ENCODE measurements at regions not wholly inside any gene's neighbourhood (a gene's known extent, or its start where the extent isn't known, plus 50 kb on each side); places are given as distances from the start of the nearest gene placed in this dataset.

- TF ChIP-seq MXI1 (conservative IDR thresholded peaks at IDR 0.05; ENCODE audit: poor library complexity, severe bottlenecking) (no peak), POLR2AphosphoS5 (IDR thresholded peaks at IDR 0.05) (no peak), CTCF (IDR thresholded peaks at IDR 0.05; ENCODE audit: poor library complexity, severe bottlenecking) (no peak), REST (IDR thresholded peaks at IDR 0.05; ENCODE audit: borderline replicate concordance) (no peak), TAF1 (IDR thresholded peaks at IDR 0.05; ENCODE audit: low read depth) (no peak), EZH2 (IDR thresholded peaks at IDR 0.05; ENCODE audit: borderline replicate concordance, insufficient read depth, low read length, poor library complexity, severe bottlenecking) (no peak), SMC3 (conservative IDR thresholded peaks at IDR 0.05; ENCODE audit: poor library complexity) (no peak), RAD21 (conservative IDR thresholded peaks at IDR 0.05) (no peak), EP300 (conservative IDR thresholded peaks at IDR 0.05; ENCODE audit: poor library complexity, severe bottlenecking) (no peak)
- no peak overlapping the region for H3K9ac ChIP-seq (ENCODE audit: low read length)
- H3K4me3 ChIP-seq (ENCODE audit: low read length): no peak overlapping the region
- H3K9me3 ChIP-seq (ENCODE audit: low read length): no peaks in the 10 kb centered on the region
- H4K20me1 ChIP-seq (ENCODE audit: insufficient read depth): no peaks in the 10 kb centered on the region
- no peak overlapping the region for H3K27ac ChIP-seq (ENCODE audit: low read length)
- H3K36me3 ChIP-seq (ENCODE audit: insufficient read depth, low read length): no peaks in the 10 kb centered on the region
- no peaks in the 10 kb centered on the region for H3F3A ChIP-seq (ENCODE audit: insufficient read depth, low read length, poor library complexity, severe bottlenecking)
- no peaks in the 10 kb centered on the region for H3K79me2 ChIP-seq (replicated peaks; ENCODE audit: insufficient read depth, low read length)
- H3K9me2 ChIP-seq (ENCODE audit: insufficient read depth, low read length): no peaks in the 10 kb centered on the region
- no peaks in the 10 kb centered on the region for H3K27me3 ChIP-seq (ENCODE audit: insufficient read depth, low read depth, low read length)
- no peak overlapping the region for H3K4me2 ChIP-seq (ENCODE audit: low read length)
- no peak overlapping the region for H2AFZ ChIP-seq (ENCODE audit: low read depth, low read length)
Measured at GRCh38 chr9:126236273-126236672, 90.4 kb upstream of the MVB12B start.

- Histone ChIP-seq H3K4me2 (ENCODE audit: low read length) (no peak overlapping the region), H3F3A (ENCODE audit: insufficient read depth, low read length, poor library complexity, severe bottlenecking) (no peaks in the 10 kb centered on the region), H3K9me3 (ENCODE audit: low read length) (no peaks in the 10 kb centered on the region), H3K9me2 (ENCODE audit: insufficient read depth, low read length) (no peaks in the 10 kb centered on the region), H3K9ac (ENCODE audit: low read length) (no peak overlapping the region), H3K79me2 (replicated peaks; ENCODE audit: insufficient read depth, low read length) (no peaks in the 10 kb centered on the region), H3K27me3 (ENCODE audit: insufficient read depth, low read depth, low read length) (no peaks in the 10 kb centered on the region), H4K20me1 (ENCODE audit: insufficient read depth) (no peaks in the 10 kb centered on the region), H3K27ac (ENCODE audit: low read length) (no peak overlapping the region), H2AFZ (ENCODE audit: low read depth, low read length) (no peak overlapping the region), H3K4me3 (ENCODE audit: low read length) (no peak overlapping the region), H3K36me3 (ENCODE audit: insufficient read depth, low read length) (no peaks in the 10 kb centered on the region)
- TF ChIP-seq POLR2AphosphoS5 (IDR thresholded peaks at IDR 0.05): no peak
- TF ChIP-seq REST (IDR thresholded peaks at IDR 0.05; ENCODE audit: borderline replicate concordance): no peak
- TF ChIP-seq TAF1 (IDR thresholded peaks at IDR 0.05; ENCODE audit: low read depth): no peak
- no peak for TF ChIP-seq SMC3 (conservative IDR thresholded peaks at IDR 0.05; ENCODE audit: poor library complexity)
- no peak for TF ChIP-seq RAD21 (conservative IDR thresholded peaks at IDR 0.05)
- TF ChIP-seq EZH2 (IDR thresholded peaks at IDR 0.05; ENCODE audit: borderline replicate concordance, insufficient read depth, low read length, poor library complexity, severe bottlenecking): no peak
- TF ChIP-seq CTCF (IDR thresholded peaks at IDR 0.05; ENCODE audit: poor library complexity, severe bottlenecking): no peak
Measured at GRCh38 chr9:126238415-126238814, 88.2 kb upstream of the MVB12B start.
